SU-DHL-6 (cell line): ENCODE measurements at regions not wholly inside any gene's neighbourhood (a gene's known extent, or its start where the extent isn't known, plus 50 kb on each side); places are given as distances from the start of the nearest gene placed in this dataset.

Source experiments
- CTCF ChIP-seq: fragments of 200-600 bp; sonication (generic); IDR thresholded peaks from one replicate; pipeline ENCODE4 v1.5.1; 2017; ENCODE audit warnings: antibody characterized with exemption, mild to moderate bottlenecking, low read length, moderate library complexity; ENCODE audit not compliant: insufficient read depth, poor library complexity, severe bottlenecking
- EZH2phosphoT487 ChIP-seq: fragments of 200-600 bp; sonication (generic), shearing (Covaris generic); conservative IDR thresholded peaks from 2 replicates; pipeline ENCODE4 v1.6.1; 2018; ENCODE audit warnings: mild to moderate bottlenecking, antibody characterized with exemption, low read length, moderate library complexity, mixed read lengths

GRCh38 chr9:109956717-109957440 is 176.9 kb downstream of the PALM2AKAP2 start:
- TF ChIP-seq CTCF (no peak), EZH2phosphoT487 (no peak)
